ENCODE measurements at regions not wholly inside any gene's neighbourhood (a gene's known extent, or its start where the extent isn't known, plus 50 kb on each side); places are given as distances from the start of the nearest gene placed in this dataset.

DNA sequence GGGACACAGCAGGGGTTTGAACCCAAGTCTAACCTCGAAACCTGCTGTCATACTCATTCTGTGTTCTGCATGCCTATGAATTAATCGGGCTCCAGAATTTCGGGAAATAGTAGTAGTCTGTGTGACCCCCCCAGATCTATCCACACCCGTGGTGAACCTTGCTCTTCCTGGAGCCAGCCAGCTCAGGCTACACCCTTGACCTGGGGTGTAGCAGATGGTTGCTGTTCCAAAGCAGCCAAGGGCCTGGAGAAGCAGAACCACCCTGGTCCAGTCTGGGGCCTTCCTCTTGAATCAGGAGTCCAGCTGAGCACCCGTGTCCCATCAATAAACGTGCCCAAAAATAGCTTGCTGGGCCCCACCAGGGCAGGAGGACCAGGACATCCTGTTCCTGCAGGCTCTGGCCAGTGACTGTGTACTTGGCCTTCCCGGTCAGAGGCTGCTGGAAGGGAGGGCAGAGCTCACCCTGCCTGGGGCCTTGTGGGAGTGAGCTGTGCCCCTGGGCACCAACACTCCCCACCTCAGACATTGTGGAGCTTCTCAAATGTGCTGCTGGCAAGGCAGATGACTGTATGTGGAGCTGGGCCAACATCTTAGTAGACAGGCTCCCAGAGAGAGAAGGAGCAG, 101.2 kb upstream of the ZNF716 start:
- Histone ChIP-seq H3K79me2 (ENCODE audit: insufficient read depth, low read length) (no peaks in the 10 kb centered on the region), H3K4me2 (ENCODE audit: low read length) (no peak overlapping the region), H2AFZ (ENCODE audit: low read depth, low read length) (no peak overlapping the region), H3K9me3 (ENCODE audit: insufficient read depth, low read depth, low read length) (peaks cover 11% of the 10 kb centered on the region), H3K4me1 (ENCODE audit: insufficient read depth, low read length) (no peaks in the 10 kb centered on the region), H3K27me3 (ENCODE audit: insufficient read depth, low read length) (no peaks in the 10 kb centered on the region), H3K27ac (ENCODE audit: low read depth, low read length) (no peak overlapping the region), H3K4me3 (ENCODE audit: insufficient read depth, low read depth, low read length) (no peak overlapping the region), H4K20me1 (ENCODE audit: insufficient read depth, low read length) (no peaks in the 10 kb centered on the region), H3K36me3 (ENCODE audit: insufficient read depth, low read length) (no peaks in the 10 kb centered on the region), H3K9ac (ENCODE audit: low read length) (no peak overlapping the region)
- Mint-ChIP-seq H3K36me3 (ENCODE audit: low read depth, unreplicated experiment) (no peaks in the 10 kb centered on the region), H3K9me3 (ENCODE audit: unreplicated experiment) (peaks cover 20% of the 10 kb centered on the region), H3K4me1 (ENCODE audit: low read depth, unreplicated experiment) (no peaks in the 10 kb centered on the region), H3K27ac (ENCODE audit: unreplicated experiment) (no peak overlapping the region), H3K27me3 (ENCODE audit: low read depth, unreplicated experiment) (no peaks in the 10 kb centered on the region), H3K4me3 (ENCODE audit: unreplicated experiment) (no peak overlapping the region)
- FAIRE-seq (no peak), DNase-seq (ENCODE audit: low read depth) (no peak)
- TF ChIP-seq EZH2 (IDR thresholded peaks at IDR 0.05; ENCODE audit: insufficient read depth, low read length), result no peak
- TF ChIP-seq, protein P1, sequence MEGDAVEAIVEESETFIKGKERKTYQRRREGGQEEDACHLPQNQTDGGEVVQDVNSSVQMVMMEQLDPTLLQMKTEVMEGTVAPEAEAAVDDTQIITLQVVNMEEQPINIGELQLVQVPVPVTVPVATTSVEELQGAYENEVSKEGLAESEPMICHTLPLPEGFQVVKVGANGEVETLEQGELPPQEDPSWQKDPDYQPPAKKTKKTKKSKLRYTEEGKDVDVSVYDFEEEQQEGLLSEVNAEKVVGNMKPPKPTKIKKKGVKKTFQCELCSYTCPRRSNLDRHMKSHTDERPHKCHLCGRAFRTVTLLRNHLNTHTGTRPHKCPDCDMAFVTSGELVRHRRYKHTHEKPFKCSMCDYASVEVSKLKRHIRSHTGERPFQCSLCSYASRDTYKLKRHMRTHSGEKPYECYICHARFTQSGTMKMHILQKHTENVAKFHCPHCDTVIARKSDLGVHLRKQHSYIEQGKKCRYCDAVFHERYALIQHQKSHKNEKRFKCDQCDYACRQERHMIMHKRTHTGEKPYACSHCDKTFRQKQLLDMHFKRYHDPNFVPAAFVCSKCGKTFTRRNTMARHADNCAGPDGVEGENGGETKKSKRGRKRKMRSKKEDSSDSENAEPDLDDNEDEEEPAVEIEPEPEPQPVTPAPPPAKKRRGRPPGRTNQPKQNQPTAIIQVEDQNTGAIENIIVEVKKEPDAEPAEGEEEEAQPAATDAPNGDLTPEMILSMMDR (IDR thresholded peaks at IDR 0.05; ENCODE audit: insufficient read depth, low read depth, low read length), result no peak

DNA sequence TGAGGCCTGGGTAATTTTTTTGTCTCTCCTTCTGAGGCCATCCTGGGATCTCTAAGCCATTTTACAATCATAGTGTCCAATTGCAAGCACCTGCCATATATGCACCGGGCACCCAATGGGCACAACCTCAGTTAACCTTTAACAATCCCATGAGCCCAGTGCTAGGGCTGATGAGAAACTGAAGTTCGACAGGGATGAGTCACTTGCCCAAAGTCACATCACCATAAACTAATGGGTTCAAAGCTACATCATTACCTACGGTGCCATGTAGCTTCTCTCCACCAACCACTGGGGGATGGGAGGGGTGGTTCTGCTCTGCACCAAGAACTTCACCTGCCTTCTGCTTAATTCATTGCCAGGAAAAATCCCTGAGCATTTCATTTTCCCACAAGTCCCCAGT, 95.8 kb upstream of the ZNF716 start:
- Mint-ChIP-seq H3K4me1 (ENCODE audit: low read depth, unreplicated experiment) (no peaks in the 10 kb centered on the region), H3K36me3 (ENCODE audit: low read depth, unreplicated experiment) (no peaks in the 10 kb centered on the region), H3K27ac (ENCODE audit: unreplicated experiment) (no peak overlapping the region), H3K27me3 (ENCODE audit: low read depth, unreplicated experiment) (no peaks in the 10 kb centered on the region), H3K9me3 (ENCODE audit: unreplicated experiment) (peaks cover 23% of the 10 kb centered on the region), H3K4me3 (ENCODE audit: unreplicated experiment) (no peak overlapping the region)
- H3K9ac ChIP-seq (ENCODE audit: low read length), result no peak overlapping the region
- H3K27me3 ChIP-seq (ENCODE audit: insufficient read depth, low read length), result no peaks in the 10 kb centered on the region
- TF ChIP-seq EZH2 (IDR thresholded peaks at IDR 0.05; ENCODE audit: insufficient read depth, low read length), result no peak
- TF ChIP-seq, protein P1 (IDR thresholded peaks at IDR 0.05; ENCODE audit: insufficient read depth, low read depth, low read length), result no peak
- H4K20me1 ChIP-seq (ENCODE audit: insufficient read depth, low read length), result no peaks in the 10 kb centered on the region
- FAIRE-seq (no peak), DNase-seq (ENCODE audit: low read depth) (no peak)
- no peak overlapping the region for H3K4me3 ChIP-seq (ENCODE audit: insufficient read depth, low read depth, low read length)
- H3K36me3 ChIP-seq (ENCODE audit: insufficient read depth, low read length), result no peaks in the 10 kb centered on the region
- H2AFZ ChIP-seq (ENCODE audit: low read depth, low read length), result no peak overlapping the region
- no peaks in the 10 kb centered on the region for H3K4me1 ChIP-seq (ENCODE audit: insufficient read depth, low read length)
- H3K9me3 ChIP-seq (ENCODE audit: insufficient read depth, low read depth, low read length), result peaks cover 8% of the 10 kb centered on the region
- H3K4me2 ChIP-seq (ENCODE audit: low read length), result no peak overlapping the region
- no peak overlapping the region for H3K27ac ChIP-seq (ENCODE audit: low read depth, low read length)
- H3K79me2 ChIP-seq (ENCODE audit: insufficient read depth, low read length), result no peaks in the 10 kb centered on the region

DNA sequence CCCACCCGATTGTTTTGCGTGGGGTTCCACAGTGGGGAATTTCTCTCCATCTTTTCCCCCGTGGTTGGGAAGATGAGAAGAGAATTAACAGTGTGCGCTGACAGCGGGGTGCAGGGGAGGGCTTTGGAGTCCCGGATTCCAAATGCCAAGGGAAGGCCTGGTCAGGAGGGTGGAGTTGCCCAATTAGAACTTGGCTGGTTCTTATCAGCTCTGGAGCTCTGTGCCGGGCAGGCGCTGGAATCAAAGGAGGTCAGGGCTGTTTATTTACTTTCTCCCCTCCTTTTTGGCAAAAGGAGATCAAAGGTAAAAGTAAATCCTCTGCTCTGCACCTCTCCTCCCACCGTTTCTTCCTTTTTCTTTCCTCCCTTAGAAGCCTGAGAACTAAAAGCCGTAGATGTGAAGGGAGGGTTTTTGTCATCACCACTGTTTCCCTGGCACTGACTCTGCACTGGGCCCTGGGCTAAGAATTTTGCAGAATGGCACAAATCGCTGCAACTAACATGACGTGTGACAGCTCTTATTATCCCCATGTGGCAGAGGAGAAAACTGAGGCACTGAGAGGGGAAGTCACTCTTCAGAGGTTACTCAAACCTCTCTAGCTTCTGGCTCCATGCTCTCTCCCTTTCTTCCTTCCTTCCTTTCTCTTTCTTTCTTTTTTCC, 95.2 kb upstream of the ZNF716 start:
- Mint-ChIP-seq H3K4me1 (ENCODE audit: low read depth, unreplicated experiment) (no peaks in the 10 kb centered on the region), H3K9me3 (ENCODE audit: unreplicated experiment) (peaks cover 23% of the 10 kb centered on the region)

More for the DNA sequence above, 95.2 kb upstream of the ZNF716 start:
- no peak for DNase-seq (ENCODE audit: low read depth)
- TF ChIP-seq, protein P1 (IDR thresholded peaks at IDR 0.05; ENCODE audit: insufficient read depth, low read depth, low read length), result no peak
- no peak for TF ChIP-seq EZH2 (IDR thresholded peaks at IDR 0.05; ENCODE audit: insufficient read depth, low read length)
- Histone ChIP-seq H3K27me3 (ENCODE audit: insufficient read depth, low read length) (no peaks in the 10 kb centered on the region), H3K79me2 (ENCODE audit: insufficient read depth, low read length) (no peaks in the 10 kb centered on the region), H3K27ac (ENCODE audit: low read depth, low read length) (no peak overlapping the region), H2AFZ (ENCODE audit: low read depth, low read length) (no peak overlapping the region), H4K20me1 (ENCODE audit: insufficient read depth, low read length) (no peaks in the 10 kb centered on the region), H3K4me2 (ENCODE audit: low read length) (no peak overlapping the region), H3K4me3 (ENCODE audit: insufficient read depth, low read depth, low read length) (no peak overlapping the region), H3K36me3 (ENCODE audit: insufficient read depth, low read length) (no peaks in the 10 kb centered on the region), H3K4me1 (ENCODE audit: insufficient read depth, low read length) (no peaks in the 10 kb centered on the region), H3K9ac (ENCODE audit: low read length) (no peak overlapping the region), H3K9me3 (ENCODE audit: insufficient read depth, low read depth, low read length) (peaks cover 5% of the 10 kb centered on the region)
- Mint-ChIP-seq H3K27me3 (ENCODE audit: low read depth, unreplicated experiment) (no peaks in the 10 kb centered on the region), H3K27ac (ENCODE audit: unreplicated experiment) (no peak overlapping the region), H3K36me3 (ENCODE audit: low read depth, unreplicated experiment) (no peaks in the 10 kb centered on the region), H3K4me3 (ENCODE audit: unreplicated experiment) (no peak overlapping the region)
- no peak for FAIRE-seq
